ENCODE measurements at regions not wholly inside any gene's neighbourhood (a gene's known extent, or its start where the extent isn't known, plus 50 kb on each side); places are given as distances from the start of the nearest gene placed in this dataset.

- TF ChIP-seq POLR2A (IDR thresholded peaks at IDR 0.05; ENCODE audit: control extremely low read depth in 1 of 2, low read depth in 2 of 2, low read length in 2 of 2): no peak
- TF ChIP-seq CTCF (IDR thresholded peaks at IDR 0.05; ENCODE audit: control extremely low read depth in 1 of 3, insufficient read depth in 1 of 3, low read depth in 1 of 3, low read length in 3 of 3): no peak
- no peak for TF ChIP-seq CHD2 (IDR thresholded peaks at IDR 0.05; ENCODE audit: low read length)
- TF ChIP-seq RNF2 (IDR thresholded peaks at IDR 0.05; ENCODE audit: borderline replicate concordance, low read depth, low read length, missing control alignments, poor library complexity, severe bottlenecking): no peak
- no peak for TF ChIP-seq EP300 (IDR thresholded peaks at IDR 0.05; ENCODE audit: borderline replicate concordance in 1 of 2, low read depth in 2 of 2, low read length in 2 of 2)
- TF ChIP-seq MAFK (IDR thresholded peaks at IDR 0.05; ENCODE audit: low read depth, low read length): no peak
- no peak for TF ChIP-seq RXRA (IDR thresholded peaks at IDR 0.05; ENCODE audit: insufficient read depth, low read depth, low read length)
- TF ChIP-seq RAD21 (IDR thresholded peaks at IDR 0.05 in 1 of 2, conservative IDR thresholded peaks at IDR 0.05 in 1 of 2; ENCODE audit: low read depth in 2 of 2, low read length in 2 of 2): no peak
- TF ChIP-seq CBX5 (IDR thresholded peaks at IDR 0.05; ENCODE audit: low read depth, low read length): no peak
Measured at GRCh38 chr10:28382525-28383269, 79.8 kb upstream of the MPP7 start.

Data from H1 (cell line).